ENCODE measurements at regions not wholly inside any gene's neighbourhood (a gene's known extent, or its start where the extent isn't known, plus 50 kb on each side); places are given as distances from the start of the nearest gene placed in this dataset.
A peak's percentile ranks its signal among the peaks of the same experiment; 100 is the strongest.

DNA sequence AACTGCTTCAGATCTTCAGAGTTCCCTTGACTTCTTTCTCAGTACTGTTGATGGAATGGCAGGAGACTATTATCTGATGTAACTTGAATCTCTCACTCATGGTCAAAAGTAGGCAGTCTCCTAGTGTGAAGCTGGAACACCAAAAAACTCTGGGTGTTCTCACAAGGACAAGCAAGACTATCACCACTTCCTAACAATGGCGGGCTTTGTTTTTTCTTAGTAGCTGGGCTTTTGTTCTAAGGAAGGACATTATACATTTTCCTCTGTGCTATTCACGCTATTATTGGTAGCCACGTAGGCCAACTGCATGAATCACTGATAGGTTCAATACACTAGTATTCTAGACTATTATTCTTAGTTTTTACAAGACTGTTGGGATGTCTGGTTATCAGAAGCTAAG is 67.7 kb upstream of the ATG10 start:
- Histone ChIP-seq H4K20me1 (ENCODE audit: insufficient read depth, low read length) (no peaks in the 10 kb centered on the region), H3K9me3 (replicated peaks in 1 of 2; ENCODE audit: control insufficient read depth in 1 of 2, insufficient read depth in 1 of 2, low read length in 2 of 2) (peaks cover 8 to 12% of the 10 kb centered on the region in 2 donors), H3K4me2 (replicated peaks; ENCODE audit: extremely low read depth, low read length, poor library complexity, severe bottlenecking) (no peak overlapping the region), H3K4me1 (ENCODE audit: control insufficient read depth in 1 of 2, insufficient read depth in 2 of 2, low read length in 2 of 2) (peaks cover 5 to 10% of the 10 kb centered on the region in 2 donors), H3K27me3 (ENCODE audit: control insufficient read depth in 2 of 2, insufficient read depth in 2 of 2, low read length in 2 of 2) (no peaks in the 10 kb centered on the region), H2AFZ (ENCODE audit: insufficient read depth, low read depth, low read length, poor library complexity, severe bottlenecking) (no peak overlapping the region), H3K4me3 (replicated peaks in 1 of 3; ENCODE audit: low read depth in 2 of 3, low read length in 3 of 3) (no peak overlapping the region), H3K27ac (ENCODE audit: low read depth in 1 of 2, low read length in 2 of 2) (no peak overlapping the region), H3K36me3 (replicated peaks in 1 of 2; ENCODE audit: control insufficient read depth in 1 of 2, insufficient read depth in 2 of 2, low read length in 2 of 2) (no peaks in the 10 kb centered on the region), H3K9ac (ENCODE audit: insufficient read depth, low read length, poor library complexity, severe bottlenecking) (no peak overlapping the region), H3K79me2 (ENCODE audit: insufficient read depth, low read length) (no peaks in the 10 kb centered on the region)
- H3K9me3 Mint-ChIP-seq: peaks cover 8 to 17% (median 11%) of the 10 kb centered on the region in 7 donors
- H3K27ac Mint-ChIP-seq: no peak overlapping the region
- TF ChIP-seq, protein P1, sequence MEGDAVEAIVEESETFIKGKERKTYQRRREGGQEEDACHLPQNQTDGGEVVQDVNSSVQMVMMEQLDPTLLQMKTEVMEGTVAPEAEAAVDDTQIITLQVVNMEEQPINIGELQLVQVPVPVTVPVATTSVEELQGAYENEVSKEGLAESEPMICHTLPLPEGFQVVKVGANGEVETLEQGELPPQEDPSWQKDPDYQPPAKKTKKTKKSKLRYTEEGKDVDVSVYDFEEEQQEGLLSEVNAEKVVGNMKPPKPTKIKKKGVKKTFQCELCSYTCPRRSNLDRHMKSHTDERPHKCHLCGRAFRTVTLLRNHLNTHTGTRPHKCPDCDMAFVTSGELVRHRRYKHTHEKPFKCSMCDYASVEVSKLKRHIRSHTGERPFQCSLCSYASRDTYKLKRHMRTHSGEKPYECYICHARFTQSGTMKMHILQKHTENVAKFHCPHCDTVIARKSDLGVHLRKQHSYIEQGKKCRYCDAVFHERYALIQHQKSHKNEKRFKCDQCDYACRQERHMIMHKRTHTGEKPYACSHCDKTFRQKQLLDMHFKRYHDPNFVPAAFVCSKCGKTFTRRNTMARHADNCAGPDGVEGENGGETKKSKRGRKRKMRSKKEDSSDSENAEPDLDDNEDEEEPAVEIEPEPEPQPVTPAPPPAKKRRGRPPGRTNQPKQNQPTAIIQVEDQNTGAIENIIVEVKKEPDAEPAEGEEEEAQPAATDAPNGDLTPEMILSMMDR (IDR thresholded peaks at IDR 0.05): no peak
- intact Hi-C loops (cut with micrococcal nuclease): no loop called here
- peaks cover 9% of the 10 kb centered on the region for H3K4me1 Mint-ChIP-seq
- H3K4me3 Mint-ChIP-seq: no peak overlapping the region
- WGBS (ENCODE audit: insufficient coverage): no CpG with 5 or more reads among the region's 3 CpGs
- H3K36me3 Mint-ChIP-seq: peaks cover 3 to 6% of the 10 kb centered on the region in 2 donors
- peaks cover 0 to 1% (median 0%) of the 10 kb centered on the region in 3 donors for H3K27me3 Mint-ChIP-seq (ENCODE audit: low read depth in 3 of 3)
- no peak for DNase-seq

DNA sequence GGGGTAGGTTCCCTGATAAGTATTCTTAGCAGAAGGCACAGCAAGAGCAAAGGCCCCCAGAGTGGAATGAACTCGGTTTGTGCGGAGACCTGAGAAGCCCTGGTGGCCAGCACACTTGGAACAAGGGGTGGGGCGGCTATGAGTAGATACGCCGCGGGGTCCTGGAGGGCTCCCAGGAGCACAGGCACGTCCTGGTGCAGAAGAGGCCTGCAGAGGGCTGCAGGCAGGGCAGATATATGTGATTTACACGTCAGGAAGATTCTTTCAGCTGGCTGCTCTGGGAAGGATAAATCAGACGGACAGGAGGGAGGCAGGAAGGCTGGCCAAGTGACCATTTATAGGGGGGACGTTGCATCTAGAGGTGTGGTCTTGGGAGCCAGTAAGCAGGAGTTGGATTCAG is 70.2 kb upstream of the ATG10 start:
- Histone ChIP-seq H3K9ac (ENCODE audit: insufficient read depth, low read length, poor library complexity, severe bottlenecking) (no peak overlapping the region), H3K9me3 (replicated peaks in 1 of 2; ENCODE audit: control insufficient read depth in 1 of 2, insufficient read depth in 1 of 2, low read length in 2 of 2) (peaks cover 8 to 12% of the 10 kb centered on the region in 2 donors), H3K27ac (ENCODE audit: low read depth in 1 of 2, low read length in 2 of 2) (no peak overlapping the region), H3K4me1 (ENCODE audit: control insufficient read depth in 1 of 2, insufficient read depth in 2 of 2, low read length in 2 of 2) (peaks cover 20 to 27% of the 10 kb centered on the region in 2 donors), H3K27me3 (ENCODE audit: control insufficient read depth in 2 of 2, insufficient read depth in 2 of 2, low read length in 2 of 2) (no peaks in the 10 kb centered on the region), H3K4me2 (replicated peaks; ENCODE audit: extremely low read depth, low read length, poor library complexity, severe bottlenecking) (no peak overlapping the region), H4K20me1 (ENCODE audit: insufficient read depth, low read length) (no peaks in the 10 kb centered on the region), H2AFZ (ENCODE audit: insufficient read depth, low read depth, low read length, poor library complexity, severe bottlenecking) (no peak overlapping the region), H3K36me3 (replicated peaks in 1 of 2; ENCODE audit: control insufficient read depth in 1 of 2, insufficient read depth in 2 of 2, low read length in 2 of 2) (no peaks in the 10 kb centered on the region), H3K4me3 (replicated peaks in 1 of 3; ENCODE audit: low read depth in 2 of 3, low read length in 3 of 3) (no peak overlapping the region), H3K79me2 (ENCODE audit: insufficient read depth, low read length) (no peaks in the 10 kb centered on the region)
- H3K27me3 Mint-ChIP-seq (ENCODE audit: low read depth in 3 of 3): no peaks in the 10 kb centered on the region
- H3K27ac Mint-ChIP-seq: peak overlapping the region in 1 of 7 donors; percentile 64
- H3K9me3 Mint-ChIP-seq: peaks cover 8 to 17% (median 11%) of the 10 kb centered on the region in 7 donors
- intact Hi-C loops (cut with micrococcal nuclease): no loop called here
- 96% methylated on average over 10 of the region's 10 CpGs for WGBS (ENCODE audit: insufficient coverage)
- DNase-seq: no peak
- H3K4me3 Mint-ChIP-seq: no peak overlapping the region
- TF ChIP-seq, protein P1 (IDR thresholded peaks at IDR 0.05): no peak
- peaks cover 4 to 6% of the 10 kb centered on the region in 2 donors for H3K36me3 Mint-ChIP-seq
- peaks cover 20% of the 10 kb centered on the region for H3K4me1 Mint-ChIP-seq
